Astrocyte (in vitro differentiated cells and primary cell): ENCODE measurements at regions not wholly inside any gene's neighbourhood (a gene's known extent, or its start where the extent isn't known, plus 50 kb on each side); places are given as distances from the start of the nearest gene placed in this dataset.

Experiments
- DNase-seq: peaks from one replicate; pipeline ENCODE4 v3.0.0-alpha.2; 2010; ENCODE audit warnings: low read depth
- FAIRE-seq: peaks from 2 replicates; lab custom pipeline; 2011; peaks lifted over from hg19 to GRCh38; lab: Jason Lieb, UNC
- H2AFZ ChIP-seq: 2 replicates; pipeline ENCODE4 v1.6.0; 2012; ENCODE audit warnings: low read depth, low read length, inconsistent platforms
- H3K27ac ChIP-seq: 2 replicates; pipeline ENCODE4 v1.5.1; 2011; ENCODE audit warnings: low read depth, low read length, inconsistent platforms
- H3K27me3 ChIP-seq: 2 replicates; pipeline ENCODE4 v1.6.0; 2011; ENCODE audit warnings: low read length, inconsistent platforms; ENCODE audit not compliant: insufficient read depth
- H3K36me3 ChIP-seq: 2 replicates; pipeline ENCODE4 v1.5.1; 2011; ENCODE audit warnings: low read length, inconsistent platforms; ENCODE audit not compliant: insufficient read depth
- H3K4me1 ChIP-seq: 2 replicates; pipeline ENCODE4 v1.5.1; 2011; ENCODE audit warnings: low read length, inconsistent platforms; ENCODE audit not compliant: insufficient read depth
- H3K4me2 ChIP-seq: 2 replicates; pipeline ENCODE4 v1.6.0; 2012; ENCODE audit warnings: low read length, inconsistent platforms
- H3K4me3 ChIP-seq: 2 replicates; pipeline ENCODE4 v1.5.1; 2011; ENCODE audit warnings: low read depth, mild to moderate bottlenecking, low read length, inconsistent platforms; ENCODE audit not compliant: insufficient read depth
- H3K79me2 ChIP-seq: 2 replicates; pipeline ENCODE4 v1.6.0; 2012; ENCODE audit warnings: mild to moderate bottlenecking, low read length, inconsistent platforms; ENCODE audit not compliant: insufficient read depth
- H3K9ac ChIP-seq: 2 replicates; pipeline ENCODE4 v1.6.0; 2012; ENCODE audit warnings: mild to moderate bottlenecking, low read length, inconsistent platforms
- H3K9me3 ChIP-seq: 2 replicates; pipeline ENCODE4 v1.5.1; 2012; ENCODE audit warnings: low read depth, mild to moderate bottlenecking, low read length, inconsistent platforms; ENCODE audit not compliant: insufficient read depth
- H4K20me1 ChIP-seq: 2 replicates; pipeline ENCODE4 v1.6.0; 2012; ENCODE audit warnings: low read length, inconsistent platforms; ENCODE audit not compliant: insufficient read depth
- H3K27ac Mint-ChIP-seq: one replicate; pipeline ENCODE4 v1.8.0; 2021; ENCODE audit warnings: mild to moderate bottlenecking, mixed read lengths; ENCODE audit not compliant: unreplicated experiment
- H3K27me3 Mint-ChIP-seq: one replicate; pipeline ENCODE4 v1.8.0; 2021; ENCODE audit warnings: low read depth, mixed read lengths; ENCODE audit not compliant: unreplicated experiment
- H3K36me3 Mint-ChIP-seq: one replicate; pipeline ENCODE4 v1.8.0; 2021; ENCODE audit warnings: low read depth, mixed read lengths; ENCODE audit not compliant: unreplicated experiment
- H3K4me1 Mint-ChIP-seq: one replicate; pipeline ENCODE4 v1.8.0; 2021; ENCODE audit warnings: low read depth, mixed read lengths; ENCODE audit not compliant: unreplicated experiment
- H3K4me3 Mint-ChIP-seq: one replicate; pipeline ENCODE4 v1.8.0; 2021; ENCODE audit warnings: mild to moderate bottlenecking, moderate library complexity, mixed read lengths; ENCODE audit not compliant: unreplicated experiment
- H3K9me3 Mint-ChIP-seq: one replicate; pipeline ENCODE4 v1.8.0; 2021; ENCODE audit warnings: mild to moderate bottlenecking, mixed read lengths; ENCODE audit not compliant: unreplicated experiment
- CTCF ChIP-seq: IDR thresholded peaks from 2 replicates; pipeline ENCODE4 v1.5.1; 2011; ENCODE audit warnings: low read depth, mild to moderate bottlenecking, inconsistent platforms, low read length, moderate library complexity; ENCODE audit not compliant: insufficient read depth
- EZH2 ChIP-seq: IDR thresholded peaks from 2 replicates; pipeline ENCODE4 v1.6.1; 2012; ENCODE audit warnings: mild to moderate bottlenecking, low read length, inconsistent platforms; ENCODE audit not compliant: insufficient read depth

- Histone ChIP-seq H3K4me1 (no peaks in the 10 kb centered on the region), H4K20me1 (no peaks in the 10 kb centered on the region), H3K4me2 (no peak overlapping the region), H3K27ac (no peak overlapping the region), H3K9ac (no peak overlapping the region), H3K27me3 (no peaks in the 10 kb centered on the region), H3K4me3 (no peak overlapping the region), H3K79me2 (no peaks in the 10 kb centered on the region), H3K9me3 (peaks cover 8% of the 10 kb centered on the region), H2AFZ (no peak overlapping the region), H3K36me3 (no peaks in the 10 kb centered on the region)
- H3K4me3 Mint-ChIP-seq: no peak overlapping the region
- FAIRE-seq (no peak), DNase-seq (no peak)
- no peak for TF ChIP-seq CTCF
- TF ChIP-seq EZH2: no peak
- H3K27me3 Mint-ChIP-seq: peaks cover 2% of the 10 kb centered on the region
- H3K9me3 Mint-ChIP-seq: peaks cover 9% of the 10 kb centered on the region
- H3K36me3 Mint-ChIP-seq: no peaks in the 10 kb centered on the region
- no peaks in the 10 kb centered on the region for H3K4me1 Mint-ChIP-seq
- H3K27ac Mint-ChIP-seq: no peak overlapping the region
These were observed 87.2 kb upstream of the IRX1 start for GRCh38 chr5:3508395-3508794.

GRCh38 chr5:3490957-3491507 lies 104.6 kb upstream of the IRX1 start:
- Mint-ChIP-seq H3K27ac (no peak overlapping the region), H3K4me3 (no peak overlapping the region), H3K9me3 (no peaks in the 10 kb centered on the region), H3K4me1 (no peaks in the 10 kb centered on the region), H3K36me3 (no peaks in the 10 kb centered on the region), H3K27me3 (peaks cover 22% of the 10 kb centered on the region)
- DNase-seq (no peak), FAIRE-seq (no peak)
- H4K20me1 ChIP-seq: no peaks in the 10 kb centered on the region
- no peaks in the 10 kb centered on the region for H3K4me1 ChIP-seq
- no peaks in the 10 kb centered on the region for H3K79me2 ChIP-seq
- TF ChIP-seq EZH2 (no peak), CTCF (no peak)
- H3K27ac ChIP-seq: no peak overlapping the region
- no peaks in the 10 kb centered on the region for H3K9me3 ChIP-seq
- H3K36me3 ChIP-seq: no peaks in the 10 kb centered on the region
- no peak overlapping the region for H3K4me2 ChIP-seq
- no peaks in the 10 kb centered on the region for H3K27me3 ChIP-seq
- H2AFZ ChIP-seq: no peak overlapping the region
- no peak overlapping the region for H3K9ac ChIP-seq
- no peak overlapping the region for H3K4me3 ChIP-seq

GRCh38 chr5:3489239-3489843 lies 106.3 kb upstream of the IRX1 start:
- Mint-ChIP-seq H3K9me3 (no peaks in the 10 kb centered on the region), H3K4me1 (no peaks in the 10 kb centered on the region), H3K27ac (no peak overlapping the region), H3K4me3 (no peak overlapping the region), H3K27me3 (peaks cover 28% of the 10 kb centered on the region), H3K36me3 (no peaks in the 10 kb centered on the region)
- Histone ChIP-seq H3K27ac (no peak overlapping the region), H3K4me3 (no peak overlapping the region), H3K4me2 (no peak overlapping the region), H3K4me1 (no peaks in the 10 kb centered on the region), H3K9ac (no peak overlapping the region), H3K27me3 (no peaks in the 10 kb centered on the region), H3K36me3 (no peaks in the 10 kb centered on the region), H3K9me3 (no peaks in the 10 kb centered on the region), H3K79me2 (no peaks in the 10 kb centered on the region), H2AFZ (no peak overlapping the region), H4K20me1 (no peaks in the 10 kb centered on the region)
- FAIRE-seq: no peak
- DNase-seq: no peak
- TF ChIP-seq CTCF: no peak
- no peak for TF ChIP-seq EZH2
